Activated CD4-positive, alpha-beta T cell treated with anti-CD3 and anti-CD28 coated beads for 36 hours (primary cell): ENCODE measurements at regions not wholly inside any gene's neighbourhood (a gene's known extent, or its start where the extent isn't known, plus 50 kb on each side); places are given as distances from the start of the nearest gene placed in this dataset.

ENCODE experiments used
- ATAC-seq: fragments of 200-7000 bp; cut with Tn5 transposase; one replicate; pipeline ENCODE4 v1.10.0; 2021; ENCODE audit warnings: mild to moderate bottlenecking, moderate library complexity
- CTCF ChIA-PET: fragments of 350-600 bp; sonication (Branson Sonifier 250); formaldehyde crosslinking; loops from one replicate; lab custom pipeline; 2021; ENCODE audit warnings: antibody characterized with exemption; lab: Charles Lee
- POLR2A ChIA-PET: fragments of 350-600 bp; sonication (Branson Sonifier 250); formaldehyde crosslinking; loops from one replicate; lab custom pipeline; 2021; ENCODE audit warnings: antibody characterized with exemption, inconsistent platforms; lab: Charles Lee
- DNase-seq: peaks from one replicate; pipeline ENCODE4 v3.0.0-alpha.2; 2020
- H3K27ac Mint-ChIP-seq: one replicate; pipeline ENCODE4 v1.8.0; 2021; ENCODE audit warnings: mixed read lengths
- H3K27me3 Mint-ChIP-seq: one replicate; pipeline ENCODE4 v1.8.0; 2021; ENCODE audit warnings: mixed read lengths
- H3K36me3 Mint-ChIP-seq: one replicate; pipeline ENCODE4 v1.8.0; 2021; ENCODE audit warnings: low read depth, mixed read lengths
- H3K4me1 Mint-ChIP-seq: one replicate; pipeline ENCODE4 v1.8.0; 2021; ENCODE audit warnings: mixed read lengths
- H3K4me3 Mint-ChIP-seq: one replicate; pipeline ENCODE4 v1.8.0; 2021; ENCODE audit warnings: mild to moderate bottlenecking, moderate library complexity, mixed read lengths
- H3K9me3 Mint-ChIP-seq: one replicate; pipeline ENCODE4 v1.8.0; 2021; ENCODE audit warnings: low read depth, mixed read lengths
- intact Hi-C, 2 experiments: fragments of 100-400 bp; cut with DNase I in 1 of 2; cut with micrococcal nuclease in 1 of 2; formaldehyde crosslinking; loops; one replicate each; pipeline versions ENCODE4 v1.14.2 to v1.15.1; 2022 to 2024; cut with DNase I, micrococcal nuclease

GRCh38 chr2:10504370-10504993, 56.4 kb upstream of the ODC1 start:
- Mint-ChIP-seq H3K4me1 (no peaks in the 10 kb centered on the region), H3K9me3 (no peaks in the 10 kb centered on the region), H3K4me3 (no peak overlapping the region), H3K36me3 (no peaks in the 10 kb centered on the region), H3K27ac (no peak overlapping the region), H3K27me3 (no peaks in the 10 kb centered on the region)
- DNase-seq (no peak), ATAC-seq (no peak)
- CTCF ChIA-PET, result interaction anchor here (0.6 kb wide), 1 partner anchor 352 kb away, joined by 3 read pairs; no protein-coding TSS in a partner anchor
- POLR2A ChIA-PET, result no interaction called here
- intact Hi-C loops, result no loop called here

GRCh38 chr2:10502803-10503107, 54.6 kb upstream of the ODC1 start:
- intact Hi-C loops, result no loop called here
- DNase-seq (no peak), ATAC-seq (no peak)
- Mint-ChIP-seq H3K9me3 (no peaks in the 10 kb centered on the region), H3K27ac (no peak overlapping the region), H3K4me3 (no peak overlapping the region), H3K27me3 (no peaks in the 10 kb centered on the region), H3K36me3 (no peaks in the 10 kb centered on the region), H3K4me1 (peaks cover 6% of the 10 kb centered on the region)
- CTCF ChIA-PET, result no interaction called here
- POLR2A ChIA-PET, result no interaction called here

- ATAC-seq (no peak), DNase-seq (no peak)
- POLR2A ChIA-PET, result no interaction called here
- Mint-ChIP-seq H3K9me3 (no peaks in the 10 kb centered on the region), H3K27ac (no peak overlapping the region), H3K4me3 (no peak overlapping the region), H3K27me3 (no peaks in the 10 kb centered on the region), H3K36me3 (no peaks in the 10 kb centered on the region), H3K4me1 (peaks cover 6% of the 10 kb centered on the region)
- intact Hi-C loops, result no loop called here
- CTCF ChIA-PET, result no interaction called here
Measured at GRCh38 chr2:10501980-10502802, 54.1 kb upstream of the ODC1 start.

DNA sequence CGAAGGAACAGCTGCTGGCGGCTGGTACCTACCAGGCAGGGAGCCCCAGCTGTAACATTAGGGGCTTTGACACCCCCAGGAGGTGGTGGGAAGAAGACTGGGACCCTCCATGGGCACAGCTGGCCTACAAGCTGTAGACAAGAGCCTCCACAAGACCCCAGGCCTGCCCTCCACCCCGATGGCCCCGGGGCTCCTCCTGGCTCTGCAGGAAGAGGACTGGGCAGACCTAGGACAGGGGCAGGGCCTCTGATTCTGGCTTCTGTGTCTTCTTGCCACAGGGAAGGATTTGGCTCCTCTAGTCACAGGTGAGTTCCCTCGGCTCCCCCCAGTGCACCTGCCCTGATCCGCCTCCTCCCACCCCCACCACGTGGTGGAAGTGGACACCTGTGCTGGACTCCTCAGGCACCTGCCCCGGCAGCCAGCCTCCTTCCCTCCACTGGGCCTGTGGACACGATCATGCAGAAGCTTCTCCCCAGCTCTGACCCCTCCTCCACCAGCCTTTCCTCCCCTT, 53.4 kb upstream of the ODC1 start:
- Mint-ChIP-seq H3K4me3 (no peak overlapping the region), H3K27me3 (peaks cover 2% of the 10 kb centered on the region), H3K9me3 (no peaks in the 10 kb centered on the region), H3K4me1 (peaks cover 6% of the 10 kb centered on the region), H3K36me3 (no peaks in the 10 kb centered on the region), H3K27ac (no peak overlapping the region)
- no peak for DNase-seq
- ATAC-seq, result no peak
- POLR2A ChIA-PET, result no interaction called here
- CTCF ChIA-PET, result interaction anchor here (1.0 kb wide), 1 partner anchor 66 kb away, joined by 3 read pairs; no protein-coding TSS in a partner anchor
- intact Hi-C loops, result no loop called here

DNA sequence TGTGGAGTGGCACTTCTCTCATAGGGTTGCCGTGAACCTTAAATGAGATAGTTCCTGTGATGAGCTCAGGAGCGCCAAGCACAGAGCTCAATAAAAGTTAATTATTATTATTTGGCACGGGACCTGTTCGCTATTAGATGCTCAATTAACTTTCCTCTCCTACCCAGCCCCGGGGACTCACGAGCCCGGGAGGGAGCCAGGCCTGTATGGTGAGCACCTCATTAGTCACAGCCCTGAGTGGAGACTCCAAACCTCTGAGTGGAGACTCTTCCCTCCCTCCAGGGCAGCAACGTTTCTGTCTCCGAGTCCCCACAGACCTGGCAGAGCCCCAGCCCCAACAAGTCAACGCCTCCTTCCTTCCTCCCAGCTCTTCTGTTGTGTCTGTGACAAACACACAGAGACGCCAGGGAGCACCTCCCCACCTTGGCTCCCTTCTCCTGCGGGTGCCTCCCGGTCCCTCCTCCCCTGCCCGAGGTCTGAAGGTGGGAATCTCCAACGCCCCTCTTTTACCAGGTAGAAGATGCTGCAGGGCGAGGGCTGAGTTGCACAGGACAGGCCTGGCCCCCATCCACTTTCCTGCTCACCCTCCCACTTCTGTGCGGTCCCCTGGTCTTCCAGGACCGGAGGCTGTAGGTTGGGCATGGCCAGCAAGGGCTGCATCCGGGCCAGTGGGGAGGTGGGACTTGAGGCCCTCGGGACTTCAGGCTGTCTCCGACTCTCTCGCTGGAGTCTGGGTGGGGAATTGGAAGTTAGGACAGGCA, 52.7 kb upstream of the ODC1 start:
- intact Hi-C loops, result no loop called here
- peaks cover 7% of the 10 kb centered on the region for H3K4me1 Mint-ChIP-seq
- CTCF ChIA-PET, result interaction anchor here (0.8 to 1.0 kb wide), 2 partner anchors 66 to 110 kb away, joined by 3 to 5 read pairs; no protein-coding TSS in a partner anchor

GRCh38 chr2:10499911-10500521, 51.9 kb upstream of the ODC1 start:
- Mint-ChIP-seq H3K4me3 (no peak overlapping the region), H3K27ac (no peak overlapping the region), H3K4me1 (peaks cover 15% of the 10 kb centered on the region), H3K9me3 (no peaks in the 10 kb centered on the region), H3K36me3 (no peaks in the 10 kb centered on the region), H3K27me3 (peaks cover 2% of the 10 kb centered on the region)
- ChIA-PET POLR2A (no interaction called here), CTCF (interaction anchor here (0.8 kb wide), 1 partner anchor 111 kb away, joined by 5 read pairs; no protein-coding TSS in a partner anchor)
- intact Hi-C loops, result loop anchor here in 1 of 2 experiments (5.0 kb wide), 1 partner anchor 37 kb away; no protein-coding TSS in a partner anchor
- ATAC-seq (no peak), DNase-seq (no peak)

More for the DNA sequence above, 52.7 kb upstream of the ODC1 start:
- Mint-ChIP-seq H3K36me3 (no peaks in the 10 kb centered on the region), H3K27ac (no peak overlapping the region), H3K9me3 (no peaks in the 10 kb centered on the region), H3K4me3 (no peak overlapping the region), H3K27me3 (peaks cover 2% of the 10 kb centered on the region)
- ATAC-seq (no peak), DNase-seq (no peak)
- POLR2A ChIA-PET, result no interaction called here

DNA sequence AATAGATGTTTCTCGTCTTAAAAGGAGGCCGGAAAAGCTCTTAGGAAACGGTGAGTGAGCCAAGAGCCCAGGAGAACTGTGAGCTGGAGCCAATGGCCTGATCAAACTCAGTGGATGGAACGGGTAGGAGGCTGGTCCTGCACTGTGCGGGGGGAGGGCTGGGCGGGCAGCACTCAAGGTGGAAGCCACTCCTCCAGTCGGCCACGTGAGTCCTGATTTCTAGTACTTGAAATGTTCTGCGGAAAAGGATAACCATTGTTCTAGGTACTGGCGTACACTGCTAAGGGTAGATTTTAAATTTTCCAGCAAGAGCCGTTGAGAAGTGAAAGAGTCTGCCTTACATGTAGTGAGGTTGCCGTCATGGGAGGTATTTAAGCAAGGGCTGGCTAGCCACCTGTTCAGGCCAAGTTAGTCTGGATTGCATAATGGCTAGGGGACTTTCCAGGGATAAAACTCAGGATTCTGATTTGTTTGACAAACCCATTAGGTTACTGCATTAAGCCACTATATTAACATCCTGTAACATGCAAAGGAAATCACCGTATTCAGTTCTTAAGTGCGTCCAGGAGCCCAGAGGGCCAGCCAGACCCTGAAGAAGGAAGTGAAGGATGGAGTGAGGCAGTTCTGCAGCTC, 51.3 kb upstream of the ODC1 start:
- Mint-ChIP-seq H3K36me3 (no peaks in the 10 kb centered on the region), H3K4me1 (peaks cover 17% of the 10 kb centered on the region), H3K27ac (no peak overlapping the region), H3K4me3 (no peak overlapping the region), H3K27me3 (peaks cover 2% of the 10 kb centered on the region), H3K9me3 (no peaks in the 10 kb centered on the region)
- DNase-seq, result no peak
- intact Hi-C loops, result loop anchor here in 1 of 2 experiments (5.0 kb wide), 1 partner anchor 38 kb away; no protein-coding TSS in a partner anchor
- POLR2A ChIA-PET, result no interaction called here
- CTCF ChIA-PET, result interaction anchor here (1.2 kb wide), 1 partner anchor 28 kb away, joined by 4 read pairs; no protein-coding TSS in a partner anchor
- no peak for ATAC-seq

GRCh38 chr2:10498525-10499274, 50.6 kb upstream of the ODC1 start:
- ChIA-PET POLR2A (interaction anchor here (0.6 kb wide), 1 partner anchor 197 kb away, joined by 3 read pairs; no protein-coding TSS in a partner anchor), CTCF (interaction anchor here (1.2 kb wide), 1 partner anchor 27 kb away, joined by 4 read pairs; no protein-coding TSS in a partner anchor)
- Mint-ChIP-seq H3K36me3 (no peaks in the 10 kb centered on the region), H3K27ac (no peak overlapping the region), H3K9me3 (no peaks in the 10 kb centered on the region), H3K4me3 (no peak overlapping the region), H3K4me1 (peaks cover 24% of the 10 kb centered on the region), H3K27me3 (peaks cover 2% of the 10 kb centered on the region)
- ATAC-seq (no peak), DNase-seq (no peak)
- intact Hi-C loops, result loop anchor here in 1 of 2 experiments (5.0 kb wide), 1 partner anchor 39 kb away; no protein-coding TSS in a partner anchor
